Retina (tissue), 1 donor: ENCODE measurements at regions not wholly inside any gene's neighbourhood (a gene's known extent, or its start where the extent isn't known, plus 50 kb on each side); places are given as distances from the start of the nearest gene placed in this dataset.
A peak's percentile ranks its signal among the peaks of the same experiment; 100 is the strongest.

ENCODE experiments used
- DNase-seq: peaks from one replicate; pipeline ENCODE4 v3.0.0-alpha.2; 2016

DNA sequence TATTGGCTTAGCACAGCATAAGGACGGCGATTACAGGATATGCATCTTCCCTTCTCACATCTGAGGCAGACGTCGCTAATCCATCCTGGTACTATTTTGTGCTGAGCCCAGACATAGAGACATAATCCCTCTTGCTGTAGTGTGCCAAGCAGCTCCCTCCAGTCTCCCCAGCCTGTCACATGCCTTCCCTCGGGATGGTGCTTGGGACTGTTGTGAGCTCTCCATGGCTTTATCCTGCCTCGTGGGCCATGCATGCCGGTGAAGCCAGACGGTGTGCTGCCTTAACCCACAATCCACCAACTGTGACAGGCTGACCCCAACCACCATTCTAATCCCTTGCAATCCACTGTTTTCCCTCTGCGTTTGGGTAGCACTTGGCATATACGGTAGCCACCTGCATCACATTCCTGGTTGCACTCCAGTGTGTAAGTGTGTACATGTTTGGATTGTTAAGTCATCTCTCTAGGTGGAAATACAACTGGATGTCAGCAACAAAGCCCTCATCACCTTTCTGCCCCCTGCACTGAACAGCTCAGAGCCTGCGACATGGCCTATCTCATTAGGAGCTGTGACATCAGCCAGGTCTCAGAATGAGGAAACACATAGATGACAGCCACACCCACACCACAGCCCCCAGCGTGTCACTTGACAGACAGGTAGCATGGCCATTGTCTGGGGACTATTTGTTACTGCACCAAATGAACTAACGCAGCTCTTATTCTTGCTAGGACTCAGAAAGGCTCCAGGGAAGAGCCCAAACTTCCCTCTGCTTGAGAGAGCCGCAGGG, 374.8 kb upstream of the CDH4 start:
- no peak for DNase-seq

DNA sequence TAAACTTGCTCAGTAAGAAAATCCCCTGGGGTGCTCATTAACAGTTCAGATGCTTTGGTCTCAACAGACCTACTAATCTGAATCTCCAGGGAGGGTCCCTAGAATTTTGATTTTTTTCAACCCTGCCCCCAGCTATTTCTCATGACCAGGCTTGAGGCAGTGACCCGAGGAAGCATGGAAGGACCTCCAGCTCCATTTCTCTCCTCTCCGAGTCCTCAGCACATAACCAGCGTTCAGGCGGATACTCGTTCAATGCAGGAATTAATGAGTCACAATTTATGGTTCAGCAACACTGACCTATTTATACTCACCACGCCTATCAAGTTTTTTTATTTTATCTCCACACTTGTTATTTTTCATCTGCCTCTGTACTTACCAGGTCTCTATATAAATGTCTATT, 369.2 kb upstream of the CDH4 start:
- peak; percentile 67 for DNase-seq

DNA sequence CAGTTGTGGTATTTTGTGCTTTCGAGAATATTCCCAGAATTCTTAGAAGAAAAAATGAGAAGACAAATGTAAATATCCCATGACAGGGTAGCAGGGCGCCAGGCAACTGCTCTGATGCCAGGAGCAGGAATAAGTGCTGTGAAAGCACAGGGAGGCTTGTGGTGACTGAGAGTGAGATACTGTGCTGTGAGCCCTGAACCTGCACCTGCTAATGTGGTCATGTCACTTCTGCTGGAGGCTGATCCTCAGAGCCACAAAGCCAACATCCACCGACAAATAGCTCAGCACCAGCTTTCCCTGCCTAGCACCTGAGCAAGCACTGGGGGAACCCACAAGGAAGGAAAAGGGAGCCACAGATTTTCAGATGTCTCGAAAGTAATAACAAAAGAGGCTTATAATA, 368.6 kb upstream of the CDH4 start:
- no peak for DNase-seq

DNA sequence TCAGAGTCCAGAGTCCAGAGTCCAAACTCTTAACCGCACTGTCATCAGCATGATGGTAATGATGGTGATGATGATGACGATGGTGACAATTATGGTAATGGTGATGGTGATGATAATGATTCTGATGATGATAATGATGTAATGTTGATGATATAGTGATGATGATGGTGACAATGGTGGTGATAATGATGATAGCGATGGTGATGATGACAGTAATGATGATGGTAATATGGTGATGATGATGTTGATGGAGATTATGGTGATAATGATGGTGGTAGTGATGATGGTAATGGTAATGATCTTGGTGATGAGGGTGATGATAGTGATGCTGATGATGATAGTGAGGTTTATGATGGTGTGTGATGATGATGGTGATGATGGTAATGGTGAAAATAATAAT, 367.8 kb upstream of the CDH4 start:
- DNase-seq: no peak

DNA sequence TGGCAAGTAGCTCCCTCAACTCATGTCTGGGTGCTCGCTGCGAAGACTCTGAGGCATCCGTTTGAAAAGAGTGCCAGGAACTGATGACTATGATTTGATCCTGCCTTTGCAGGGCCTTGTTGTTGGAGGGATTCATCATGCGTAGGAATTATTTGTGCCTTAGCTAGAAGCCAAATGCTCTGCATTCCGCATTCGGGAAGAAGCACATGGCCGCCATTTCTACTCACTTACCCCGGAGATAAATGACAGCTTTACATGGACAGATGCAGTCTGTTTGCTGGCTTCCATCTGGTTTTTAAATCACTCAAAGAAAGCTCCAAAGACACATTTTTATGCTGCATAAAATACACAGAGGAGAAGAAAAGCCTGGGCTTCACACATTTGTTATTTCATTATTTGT, 363.3 kb upstream of the CDH4 start:
- no peak for DNase-seq

DNA sequence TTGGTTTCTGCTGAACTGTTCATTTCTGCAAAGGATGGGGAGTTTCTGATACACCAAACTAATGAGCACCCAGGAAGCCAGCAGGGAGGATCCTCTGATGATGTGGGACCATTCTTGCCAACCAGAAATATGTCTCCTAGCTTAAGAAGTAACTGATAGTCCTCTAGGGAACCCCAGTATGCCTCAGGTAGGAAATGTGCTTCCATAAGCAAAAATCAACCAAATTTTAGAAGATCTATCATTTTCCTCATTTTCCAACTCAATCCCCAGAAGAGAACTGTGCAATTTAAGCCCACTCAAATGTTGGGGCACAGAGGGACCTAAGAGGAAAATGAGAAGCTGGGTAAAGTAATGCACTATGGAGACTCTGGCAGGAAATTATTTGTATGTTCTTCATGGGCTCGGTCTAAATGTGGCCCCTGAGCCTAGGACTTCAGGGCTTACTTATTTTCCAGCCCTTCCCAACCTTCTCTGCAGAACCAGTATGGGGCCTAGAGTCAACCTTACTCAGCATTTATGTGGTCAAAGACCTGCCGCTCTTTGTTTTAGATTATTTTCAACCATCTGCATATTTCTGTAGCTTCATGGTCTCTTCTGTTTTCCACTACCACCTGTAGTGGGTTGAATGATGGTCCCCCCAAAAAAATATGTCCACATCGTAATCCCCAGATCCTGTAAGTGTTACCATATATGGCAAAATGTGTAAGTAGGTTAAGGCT, 359.8 kb upstream of the CDH4 start:
- DNase-seq: no peak

DNA sequence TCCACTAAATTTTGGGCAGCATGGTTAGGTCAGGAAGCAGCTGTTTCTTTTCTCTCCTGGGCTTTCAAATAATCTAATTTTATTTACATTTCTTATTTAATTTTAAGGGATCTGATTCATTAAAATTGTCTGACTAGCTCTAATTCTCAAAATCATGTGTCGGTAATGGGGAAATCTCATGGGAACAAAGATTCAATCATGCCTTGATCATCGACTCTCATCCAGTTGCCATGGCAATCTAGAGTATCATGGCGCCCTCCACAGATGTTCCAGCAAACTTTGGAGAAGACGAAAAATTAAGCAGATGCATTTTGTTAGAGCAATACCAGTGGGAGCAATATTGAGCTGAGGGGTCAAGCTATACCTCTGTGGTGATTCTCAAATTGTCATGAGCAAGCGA, 358.0 kb upstream of the CDH4 start:
- no peak for DNase-seq

DNA sequence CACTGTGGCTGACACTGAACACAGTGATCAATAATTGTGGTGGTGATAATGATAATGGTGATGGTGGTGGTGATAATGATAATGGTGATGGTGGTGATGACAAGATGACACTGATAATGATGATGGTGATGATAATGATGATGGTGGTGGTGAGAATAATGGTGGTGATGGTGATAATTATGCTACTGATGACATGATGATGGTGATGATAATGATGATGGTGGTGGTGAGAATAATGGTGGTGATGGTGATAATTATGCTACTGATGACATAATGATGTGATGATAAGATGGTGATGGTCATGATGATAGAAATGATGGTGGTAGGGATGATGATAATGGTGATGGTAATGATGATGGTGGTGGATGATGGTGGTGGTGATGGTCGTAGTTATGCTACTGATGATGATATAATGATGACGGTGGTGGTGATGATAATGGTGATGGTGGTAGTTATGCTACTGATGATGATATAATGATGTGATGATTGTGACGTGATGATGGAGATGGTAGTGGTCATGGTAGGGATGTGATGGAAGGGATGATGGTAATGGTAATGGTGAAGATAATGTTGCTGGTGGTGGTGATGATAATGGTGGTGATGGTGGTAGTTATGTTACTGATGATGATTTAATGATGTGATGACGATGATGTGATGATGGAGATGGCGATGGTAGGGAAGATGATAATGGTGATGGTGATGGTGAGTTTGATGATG, 356.5 kb upstream of the CDH4 start:
- no peak for DNase-seq

DNA sequence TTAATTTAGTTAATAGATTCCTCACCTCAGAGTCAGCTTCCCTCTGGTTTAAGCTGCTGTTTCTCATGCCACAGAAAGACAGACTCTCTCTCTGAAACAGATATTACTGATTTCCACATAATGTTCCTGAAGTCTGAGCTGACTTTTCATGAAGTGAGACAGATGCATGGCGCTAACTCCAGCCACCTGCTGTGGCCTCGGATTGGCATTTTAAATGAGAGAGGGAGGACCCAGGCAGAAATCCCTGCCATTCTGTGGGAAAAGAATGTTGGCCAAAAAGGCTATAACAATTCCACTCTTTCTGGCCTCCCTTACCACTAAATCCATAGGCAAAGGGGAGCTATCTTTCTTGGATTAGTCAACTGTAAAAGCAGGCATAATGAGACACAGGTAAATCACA, 354.1 kb upstream of the CDH4 start:
- DNase-seq: no peak

DNA sequence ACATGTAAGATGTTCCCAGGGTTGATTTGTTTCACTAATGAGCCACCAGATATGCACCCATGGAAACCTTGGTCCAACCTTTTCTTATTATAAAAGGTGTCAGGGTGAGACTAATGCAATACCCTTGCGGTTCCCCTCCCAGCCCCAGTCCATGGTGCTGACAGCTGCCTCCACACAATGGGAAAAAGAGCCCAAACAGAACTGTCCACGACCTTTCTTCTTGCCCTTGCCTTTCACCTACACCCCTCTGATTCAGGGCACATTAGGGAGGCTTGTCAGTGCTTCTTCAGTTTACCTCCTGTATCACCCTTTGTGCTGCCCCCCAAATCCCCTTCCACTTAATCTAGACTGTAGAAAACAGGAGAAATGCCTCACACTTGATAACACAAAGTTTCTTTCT, 352.7 kb upstream of the CDH4 start:
- DNase-seq: no peak

DNA sequence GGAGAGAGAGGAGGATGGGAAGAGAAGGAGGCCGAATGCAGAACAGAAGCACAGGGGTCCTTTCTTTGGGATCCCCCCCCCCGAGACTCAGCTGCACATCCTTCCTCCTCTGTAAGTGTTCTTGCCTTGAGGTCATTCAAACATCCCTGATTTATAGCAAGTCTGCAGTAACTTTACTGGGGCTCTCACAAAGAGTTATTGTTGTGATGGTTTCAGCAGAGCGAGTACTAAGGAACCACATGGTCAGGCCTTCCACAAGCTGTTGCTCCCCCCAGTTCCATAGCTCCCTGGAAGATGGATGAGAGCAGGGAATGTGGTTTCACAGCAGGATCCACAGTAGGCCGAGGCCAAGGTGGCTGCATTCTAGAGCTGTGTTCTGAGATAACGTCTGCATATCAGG, 351.4 kb upstream of the CDH4 start:
- DNase-seq: no peak

DNA sequence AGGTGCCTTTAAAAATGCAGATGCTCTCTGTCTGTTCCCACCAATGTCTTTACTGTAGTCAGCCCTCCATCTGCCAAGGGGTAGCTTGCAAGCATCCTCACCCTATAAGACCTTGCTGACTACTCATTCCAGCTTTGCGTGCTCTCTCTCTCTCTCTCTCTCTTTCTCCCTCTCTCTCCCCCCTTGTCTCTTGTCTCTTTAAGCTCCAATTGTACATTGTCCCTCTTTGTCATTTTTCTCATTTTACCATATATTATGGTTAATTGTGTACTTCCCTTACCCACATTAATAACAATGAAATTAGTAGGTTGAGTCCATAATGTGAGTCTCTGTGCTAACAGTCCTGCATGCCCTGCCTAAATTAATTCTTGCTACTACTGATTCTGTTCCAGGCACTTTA, 350.2 kb upstream of the CDH4 start:
- no peak for DNase-seq

DNA sequence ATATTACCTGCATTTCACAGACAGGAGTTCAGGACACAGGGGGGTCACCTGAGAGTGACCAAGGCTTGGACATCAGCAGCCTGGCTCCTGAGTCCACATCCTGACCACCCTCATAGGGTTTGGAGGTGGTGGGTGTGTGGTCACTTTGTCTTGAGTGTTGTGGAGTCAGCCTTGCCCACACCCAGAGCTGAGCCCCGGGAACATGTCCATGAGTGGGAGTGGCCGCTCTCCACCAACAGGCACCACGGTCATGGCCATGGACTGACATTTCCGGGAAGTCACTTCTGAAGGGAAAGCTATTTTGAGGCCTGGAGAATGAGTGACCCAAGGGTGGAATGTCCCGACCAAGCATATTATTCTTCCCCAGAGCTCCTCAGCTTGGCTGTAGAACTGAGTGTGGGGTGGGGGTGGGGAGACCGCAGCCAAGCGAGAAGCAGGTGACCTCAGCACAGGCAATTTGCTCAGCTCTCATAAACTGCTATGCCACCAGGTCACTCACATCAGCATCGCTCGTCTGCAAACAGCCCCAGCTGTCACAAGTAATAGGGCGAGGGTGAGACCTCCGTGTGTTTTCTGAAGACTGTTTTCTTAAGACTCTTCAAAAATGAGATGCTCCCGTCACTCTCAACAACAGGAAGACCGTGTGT, 348.6 kb upstream of the CDH4 start:
- no peak for DNase-seq

DNA sequence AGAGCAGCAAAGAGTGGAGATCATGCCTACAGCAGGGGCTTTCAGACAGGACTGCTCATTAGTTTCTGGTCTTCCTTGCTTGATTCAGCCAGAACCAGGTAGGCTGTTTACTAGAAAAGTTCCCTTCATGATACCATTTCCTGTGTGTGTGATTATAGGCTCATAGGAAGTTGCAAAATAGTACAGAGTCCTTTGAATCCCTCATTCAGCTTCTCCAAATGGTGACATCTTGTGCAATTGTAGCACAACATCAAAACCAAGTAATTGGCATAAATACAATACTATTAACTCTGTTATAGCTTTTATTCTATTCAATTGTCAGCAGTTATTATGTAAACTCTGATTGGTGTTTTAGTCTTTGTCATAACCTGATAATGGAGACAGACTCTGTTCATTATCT, 347.3 kb upstream of the CDH4 start:
- no peak for DNase-seq

DNA sequence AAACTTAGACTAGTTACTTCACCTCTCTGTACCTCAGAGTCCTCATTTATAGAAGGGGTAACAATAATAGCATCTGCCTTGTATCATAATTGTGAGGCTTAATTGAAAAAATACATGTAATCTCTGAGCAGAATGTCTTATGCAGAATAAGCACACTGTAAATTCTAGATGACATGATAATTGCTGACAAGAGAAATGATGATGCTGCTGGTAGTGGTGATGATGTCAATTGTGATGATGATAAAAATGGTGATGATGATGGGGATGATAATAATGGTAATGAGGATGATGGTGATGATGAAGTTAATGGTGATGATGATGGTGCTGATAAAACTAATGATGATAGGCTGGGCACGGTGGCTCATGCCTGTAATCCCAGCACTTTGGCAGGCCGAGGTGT, 346.1 kb upstream of the CDH4 start:
- no peak for DNase-seq

DNA sequence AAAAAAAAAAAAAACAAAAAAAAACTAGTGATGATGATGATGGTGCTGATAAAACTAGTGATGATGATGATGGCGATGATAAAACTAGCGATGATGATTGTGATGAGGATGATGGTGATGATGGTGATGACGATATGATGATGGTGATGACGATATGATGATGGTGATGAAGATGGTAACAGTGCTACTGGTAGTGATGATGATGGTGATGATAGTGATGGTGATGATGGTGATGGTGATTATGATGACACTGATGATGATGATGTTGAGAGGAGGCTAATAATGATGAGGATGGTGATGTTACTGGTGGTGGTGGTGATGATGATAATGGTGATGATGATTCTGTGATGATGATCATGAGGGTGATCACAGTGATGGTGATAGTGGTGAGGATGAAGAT, 345.5 kb upstream of the CDH4 start:
- no peak for DNase-seq

DNA sequence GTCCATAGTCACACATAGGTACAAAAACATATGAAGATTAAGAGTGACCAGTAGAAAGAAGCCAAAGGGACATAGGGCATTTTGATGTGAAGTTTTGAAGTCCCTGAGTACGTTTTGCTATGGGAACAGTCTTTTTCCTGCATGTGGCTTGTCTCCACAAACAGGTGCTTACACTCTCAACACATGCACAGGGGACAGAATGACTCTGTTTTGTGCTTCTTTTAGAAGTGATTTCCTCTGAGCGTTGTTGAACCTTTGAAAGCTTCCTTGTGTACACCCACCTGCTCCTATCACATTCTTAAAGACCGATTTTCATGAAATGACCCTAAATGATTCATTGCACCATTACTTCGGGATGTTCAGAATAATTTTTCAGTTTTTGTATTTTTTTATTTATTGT, 338.8 kb upstream of the CDH4 start:
- DNase-seq: no peak

DNA sequence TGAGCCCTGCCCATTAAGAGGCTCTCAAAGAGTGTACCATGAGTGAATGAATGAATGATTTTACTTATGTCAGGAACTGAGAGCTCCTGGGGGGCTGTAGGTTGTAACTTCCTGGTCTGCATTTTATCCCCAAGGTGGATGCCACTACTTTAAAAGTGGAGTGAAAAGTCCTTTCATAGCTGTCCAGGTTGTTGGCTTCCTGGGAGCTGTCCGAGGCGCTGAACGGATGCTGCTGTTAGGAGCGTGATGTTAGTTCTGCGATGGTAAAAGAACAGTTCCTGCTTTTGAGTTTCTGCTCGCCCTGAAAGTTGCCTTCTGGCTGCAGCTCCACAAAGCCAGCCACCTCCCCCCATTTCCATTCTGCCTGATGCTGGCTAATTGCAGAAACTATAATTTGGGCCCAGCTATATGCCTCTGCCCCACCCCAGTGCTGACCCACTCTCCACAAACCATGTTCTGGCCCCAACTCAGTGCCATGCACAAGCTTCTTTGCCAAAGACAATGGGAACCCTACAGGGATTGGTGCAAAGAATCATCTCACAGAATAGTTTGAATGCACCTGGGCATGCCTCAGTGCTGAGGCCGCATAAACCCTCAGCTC, 330.9 kb upstream of the CDH4 start:
- DNase-seq: peak; percentile 40

DNA sequence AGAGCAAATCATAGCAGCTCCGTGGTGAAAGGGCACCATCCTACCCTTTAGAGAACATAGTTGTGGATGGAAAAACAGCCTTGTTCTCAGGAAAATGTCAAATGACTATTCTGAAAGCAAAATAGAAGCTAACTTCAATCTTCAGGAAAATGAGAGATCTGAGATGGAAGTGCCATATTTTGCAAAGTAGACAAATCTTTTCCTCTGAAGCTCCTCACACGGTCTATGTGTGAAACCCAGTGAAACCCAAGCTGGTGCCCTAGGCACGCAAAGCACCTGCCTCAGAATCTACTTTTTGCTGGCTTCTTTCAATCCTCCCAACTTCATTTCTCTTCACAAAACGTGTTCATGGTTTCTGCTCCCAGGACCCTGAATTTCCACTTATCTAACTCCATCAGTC, 325.2 kb upstream of the CDH4 start:
- DNase-seq: no peak

DNA sequence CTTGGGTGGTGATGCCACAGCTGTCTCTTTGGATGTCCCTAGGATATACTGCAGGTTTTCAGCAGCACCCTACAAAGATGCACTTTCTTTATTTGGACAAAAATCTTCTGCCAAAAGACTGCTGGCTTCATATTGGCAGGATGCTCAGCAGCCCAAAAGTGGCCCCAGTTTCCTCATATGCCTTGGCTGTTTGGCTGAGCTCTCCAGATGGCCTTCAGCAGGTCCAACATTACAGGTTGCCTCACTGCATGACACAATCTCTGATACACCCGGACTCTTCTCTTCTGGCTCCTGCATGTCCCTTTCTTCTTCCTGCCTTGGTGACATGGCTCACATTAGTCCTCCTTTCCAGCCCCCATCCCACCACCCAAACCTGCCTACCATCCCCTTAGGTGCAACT, 323.7 kb upstream of the CDH4 start:
- no peak for DNase-seq

DNA sequence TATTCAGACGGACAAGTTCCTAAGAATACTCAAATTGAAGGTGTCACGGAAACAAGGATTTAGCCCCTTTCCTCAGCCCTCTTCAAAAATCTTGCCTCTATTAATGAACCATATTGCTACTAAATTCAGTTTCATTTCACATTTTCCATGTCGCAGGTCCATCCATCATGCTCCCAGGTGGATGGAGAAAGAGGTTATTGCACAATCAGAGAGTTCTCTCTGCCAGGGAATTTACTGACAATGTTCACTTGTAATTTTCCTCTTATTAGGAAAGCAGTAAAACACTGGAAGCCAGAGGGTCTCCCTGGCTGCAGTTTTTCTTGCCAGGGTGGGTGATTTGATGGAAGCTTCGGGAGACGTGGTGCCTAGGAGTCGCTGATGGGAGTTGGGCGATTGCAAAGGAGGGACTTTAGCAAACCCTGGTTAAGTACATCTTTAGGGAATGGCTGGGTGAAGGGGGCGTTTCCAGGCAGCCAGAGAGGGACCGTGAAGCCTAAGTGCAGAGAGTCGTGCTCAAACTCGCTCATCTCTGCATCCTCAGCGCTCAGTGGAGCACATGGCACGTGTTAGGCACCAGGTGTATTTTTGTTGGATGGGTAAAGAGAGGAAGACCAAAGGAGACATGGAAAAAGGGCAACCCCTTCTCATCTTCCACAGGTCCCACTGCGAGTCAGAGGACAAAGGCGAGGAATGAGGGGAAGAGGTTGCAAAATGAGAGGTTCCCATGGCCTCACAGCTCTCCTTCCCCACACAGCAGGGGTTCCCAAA, 321.9 kb upstream of the CDH4 start:
- no peak for DNase-seq

DNA sequence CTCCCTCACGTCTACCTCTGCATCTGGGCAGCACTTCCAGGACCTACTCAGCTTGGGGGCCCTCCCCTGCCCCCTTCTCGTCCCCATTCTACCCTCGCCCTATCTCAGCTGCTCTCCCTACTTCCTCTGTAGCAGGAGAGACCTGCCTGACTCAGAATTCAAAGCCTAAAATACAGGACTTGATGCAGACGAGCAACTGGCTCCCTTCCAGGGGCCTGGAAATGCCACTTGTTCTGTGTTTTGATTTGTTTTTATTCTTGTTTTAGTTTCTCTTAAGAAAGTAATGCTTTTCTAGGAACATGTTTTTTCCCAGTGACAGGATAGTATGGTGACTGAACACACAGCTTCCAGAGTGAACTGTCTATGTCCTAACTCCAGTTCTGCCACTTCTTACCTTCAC, 320.4 kb upstream of the CDH4 start:
- DNase-seq: no peak
